ENCODE measurements at regions not wholly inside any gene's neighbourhood (a gene's known extent, or its start where the extent isn't known, plus 50 kb on each side); places are given as distances from the start of the nearest gene placed in this dataset.

- DNase-seq (ENCODE audit: low spot score): no peak
Observed at GRCh38 chr20:11813106-11813890, 104.4 kb upstream of the BTBD3 start.

DNA sequence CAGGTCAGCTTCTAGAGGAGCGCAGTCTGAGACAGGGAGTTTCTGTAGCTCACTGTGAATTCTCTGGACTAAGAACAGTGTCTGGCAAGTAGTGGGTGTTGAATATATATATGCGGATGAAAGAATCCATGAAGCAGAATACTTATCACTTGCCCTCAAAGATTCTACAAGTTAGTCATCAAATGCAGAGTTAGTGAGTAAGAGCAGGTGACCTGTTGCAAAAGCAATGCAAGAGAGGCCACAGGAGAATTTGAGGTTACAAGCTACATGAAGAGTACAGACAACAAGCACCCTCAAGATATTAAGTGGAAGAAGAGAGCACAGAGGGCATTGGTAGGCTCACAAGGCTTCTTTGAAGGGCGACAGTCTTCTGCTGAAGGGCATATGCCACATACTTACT lies 103.4 kb upstream of the BTBD3 start:
- DNase-seq (ENCODE audit: low spot score): no peak

GRCh38 chr20:11820838-11821237 lies 96.9 kb upstream of the BTBD3 start:
- no peak for DNase-seq (ENCODE audit: low spot score)

GRCh38 chr20:11822540-11822794 lies 95.2 kb upstream of the BTBD3 start:
- DNase-seq (ENCODE audit: low spot score): no peak

DNA sequence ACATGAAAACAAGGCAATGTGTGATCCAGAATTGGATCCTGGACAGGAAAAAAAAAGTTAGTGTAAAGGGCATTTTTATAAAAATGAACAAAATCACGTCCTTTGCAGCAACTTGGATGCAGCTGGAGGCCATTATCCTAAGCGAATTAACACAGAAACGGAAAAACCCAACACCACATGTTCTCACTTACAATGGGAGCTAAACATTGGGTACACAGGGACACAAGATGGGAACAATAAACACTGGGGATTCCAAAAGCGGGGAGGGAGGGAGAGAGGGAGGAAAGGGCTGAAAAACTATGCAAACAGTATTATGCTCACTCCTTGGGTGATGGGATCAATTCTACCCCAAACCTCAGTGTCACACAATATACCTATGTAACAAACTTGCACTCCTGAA lies 91.4 kb upstream of the BTBD3 start:
- DNase-seq (ENCODE audit: low spot score): no peak

DNA sequence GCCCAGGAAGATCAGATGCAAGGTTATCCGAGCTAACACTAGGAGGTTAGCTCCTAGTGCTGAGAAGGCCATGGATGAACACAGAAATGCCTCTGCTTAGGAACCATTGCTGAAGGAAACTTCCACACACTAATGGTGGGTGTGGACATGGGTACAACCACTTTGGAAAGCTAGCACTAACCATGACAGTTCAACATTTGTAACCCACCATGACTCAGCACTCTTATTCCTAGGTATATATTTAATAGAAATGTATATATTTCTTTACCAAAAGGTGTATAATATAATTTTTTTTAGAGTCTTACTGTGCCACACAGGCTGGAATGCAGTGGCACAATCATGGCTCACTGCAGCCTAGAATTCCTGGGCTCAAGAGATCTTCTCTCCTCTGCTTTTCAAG lies 85.3 kb upstream of the BTBD3 start:
- DNase-seq (ENCODE audit: low spot score): no peak

GRCh38 chr20:11832851-11833250 lies 84.8 kb upstream of the BTBD3 start:
- DNase-seq (ENCODE audit: low spot score): no peak

DNA sequence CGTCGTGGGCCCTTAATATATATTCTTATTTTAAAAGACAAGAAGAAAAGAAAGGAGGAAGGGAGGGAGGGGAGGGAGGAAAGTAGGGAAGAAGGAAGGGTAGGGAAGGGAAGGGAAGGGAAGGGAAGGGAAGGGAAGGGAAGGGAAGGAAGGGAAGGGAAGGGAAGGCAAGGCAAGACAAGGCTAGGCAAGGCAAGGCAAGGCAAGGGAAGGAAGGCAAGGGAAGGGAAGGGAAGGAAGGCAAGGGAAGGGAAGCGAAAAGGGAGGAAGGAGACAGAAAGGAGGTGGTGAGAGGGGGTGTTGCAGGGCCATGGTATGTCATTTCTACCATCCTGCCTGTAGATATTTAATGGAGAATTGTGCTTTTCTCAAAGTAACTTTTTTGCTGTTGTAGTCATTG lies 83.9 kb upstream of the BTBD3 start:
- no peak for DNase-seq (ENCODE audit: low spot score)

DNA sequence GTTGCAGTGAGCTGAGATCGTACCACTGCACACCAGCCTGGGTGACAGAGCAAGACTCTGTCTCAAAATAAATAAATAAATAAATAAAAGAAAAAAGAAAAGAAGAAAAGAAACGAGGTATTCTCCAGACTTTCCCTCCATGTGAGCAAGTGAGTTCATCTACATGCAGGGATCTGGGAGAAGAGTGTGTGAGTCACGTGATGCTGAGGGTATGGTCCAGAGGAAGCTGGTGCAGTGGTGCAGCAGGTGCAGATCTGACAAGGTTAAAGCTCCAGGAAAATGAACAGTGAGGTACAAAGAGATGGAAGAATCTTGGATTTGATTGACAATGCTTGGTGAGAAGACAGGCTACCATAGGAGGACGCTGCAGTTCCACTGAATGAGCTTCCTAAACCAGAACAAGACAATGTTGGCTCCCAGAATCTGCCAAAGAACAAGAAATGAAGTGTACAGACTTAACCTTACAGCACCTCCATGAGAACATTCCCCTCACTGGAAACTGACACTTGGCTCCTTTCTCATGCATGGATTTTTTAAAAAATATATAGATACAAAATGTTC lies 79.5 kb upstream of the BTBD3 start:
- DNase-seq (ENCODE audit: low spot score): no peak

GRCh38 chr20:11841972-11842461 lies 75.7 kb upstream of the BTBD3 start:
- DNase-seq (ENCODE audit: low spot score): no peak

DNA sequence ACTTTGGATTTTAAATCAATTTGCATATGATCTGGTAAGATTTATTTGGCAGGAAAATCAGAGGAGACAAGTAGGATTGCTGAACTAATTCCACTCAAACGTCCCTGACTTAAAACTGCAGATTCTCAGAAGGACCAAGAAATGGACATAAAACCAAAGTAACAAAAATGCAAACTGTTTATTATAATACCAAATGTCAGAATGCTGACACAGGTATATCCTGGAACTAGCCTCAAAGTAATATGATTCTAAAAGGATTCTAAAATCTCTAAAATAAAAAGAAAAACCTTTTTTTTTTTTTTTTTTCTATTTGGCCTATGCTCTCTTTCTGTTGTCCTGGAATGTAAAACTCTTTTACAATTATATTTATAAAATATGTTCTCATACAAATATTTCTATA lies 74.4 kb upstream of the BTBD3 start:
- no peak for DNase-seq (ENCODE audit: low spot score)

DNA sequence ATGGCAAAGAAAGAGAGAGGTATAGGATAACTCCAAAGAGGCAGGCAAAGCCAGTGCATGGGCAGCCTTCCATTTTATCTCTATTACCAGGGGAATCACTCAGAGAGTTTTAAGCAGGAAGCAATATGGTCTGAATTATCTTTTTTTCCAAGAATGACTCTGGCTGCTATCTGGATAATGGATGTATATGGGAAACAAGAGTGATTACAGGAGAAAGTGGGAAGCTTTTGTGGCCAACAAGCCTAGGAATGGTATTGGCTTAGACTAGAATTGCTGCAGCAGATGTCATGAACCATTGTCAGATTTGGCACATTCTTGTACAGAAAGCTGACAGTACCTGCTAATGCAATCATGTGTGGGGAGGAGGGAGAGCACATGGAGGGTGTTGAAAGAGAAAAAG lies 73.0 kb upstream of the BTBD3 start:
- DNase-seq (ENCODE audit: low spot score): no peak

DNA sequence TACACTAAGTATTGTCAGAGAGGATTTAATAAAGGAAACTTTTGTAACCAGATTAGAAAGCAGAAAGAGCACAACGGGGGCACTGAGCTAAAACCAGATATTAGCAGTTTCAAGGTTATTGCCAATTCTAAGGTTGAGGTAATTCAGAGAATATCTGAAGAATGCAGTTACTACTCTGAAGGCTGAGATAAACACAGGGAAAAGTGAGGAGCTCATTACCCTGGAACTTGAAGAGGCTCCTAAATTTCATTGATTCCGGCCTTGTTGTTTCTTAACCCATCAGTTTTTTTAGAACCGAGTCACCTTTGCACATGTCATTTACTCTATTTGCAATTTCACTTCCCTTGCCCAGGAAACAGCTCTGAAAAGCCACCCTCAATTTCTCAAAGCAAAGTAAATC lies 72.4 kb upstream of the BTBD3 start:
- no peak for DNase-seq (ENCODE audit: low spot score)

DNA sequence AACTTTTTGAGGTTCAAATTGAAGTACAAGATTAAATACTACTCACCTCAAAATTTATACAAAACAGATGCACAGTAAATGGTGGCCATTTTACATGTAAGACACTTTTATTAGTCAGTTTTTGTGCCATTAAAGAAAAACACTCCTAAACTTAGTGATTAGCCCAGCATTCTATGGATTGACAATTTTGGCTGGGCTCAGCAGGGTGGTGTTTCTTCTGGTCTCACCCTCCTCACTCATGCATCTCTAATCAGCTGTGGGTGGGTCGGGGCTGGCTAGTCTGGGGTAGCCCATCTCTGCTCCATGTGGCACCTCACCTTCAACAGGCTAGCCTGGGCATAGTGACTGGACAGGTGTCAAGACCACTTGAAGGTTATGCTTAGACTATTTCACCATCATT lies 71.6 kb upstream of the BTBD3 start:
- no peak for DNase-seq (ENCODE audit: low spot score)

- DNase-seq (ENCODE audit: low spot score): no peak
Observed at GRCh38 chr20:11847827-11848226, 69.9 kb upstream of the BTBD3 start.

DNA sequence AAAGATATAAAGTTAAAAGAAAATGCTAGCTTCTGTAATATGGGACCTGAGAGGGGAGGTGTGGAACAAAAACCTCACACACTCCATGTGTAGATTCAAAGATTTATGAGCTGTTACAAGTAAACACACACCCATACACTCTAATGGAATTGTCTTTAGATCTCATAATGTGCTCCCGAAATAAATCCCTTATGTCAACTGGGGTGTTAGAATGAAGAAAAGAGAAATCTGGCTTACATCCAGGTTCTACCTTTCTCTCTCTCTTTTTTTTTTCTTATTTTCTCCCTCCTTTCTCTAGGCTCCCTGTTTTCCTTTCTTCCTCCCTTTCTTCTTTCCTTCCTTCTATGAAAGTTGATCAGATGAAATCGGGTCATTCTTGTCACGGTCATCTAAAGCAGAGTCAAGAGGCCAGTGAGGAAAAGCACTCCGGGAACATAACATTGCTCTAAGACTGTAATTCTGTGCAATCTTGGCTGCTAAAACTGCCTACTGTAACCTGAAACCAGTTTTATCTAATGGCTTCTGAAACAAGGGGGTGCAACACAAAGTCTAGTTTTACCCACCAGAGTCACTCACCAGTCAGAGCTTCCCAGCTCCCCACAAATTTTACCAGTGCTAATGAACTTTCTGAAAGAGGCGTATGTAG lies 68.3 kb upstream of the BTBD3 start:
- no peak for DNase-seq (ENCODE audit: low spot score)

- no peak for DNase-seq (ENCODE audit: low spot score)
Observed at GRCh38 chr20:11849976-11850670, 67.6 kb upstream of the BTBD3 start.

GRCh38 chr20:11850901-11851300 lies 66.8 kb upstream of the BTBD3 start:
- DNase-seq (ENCODE audit: low spot score): no peak

DNA sequence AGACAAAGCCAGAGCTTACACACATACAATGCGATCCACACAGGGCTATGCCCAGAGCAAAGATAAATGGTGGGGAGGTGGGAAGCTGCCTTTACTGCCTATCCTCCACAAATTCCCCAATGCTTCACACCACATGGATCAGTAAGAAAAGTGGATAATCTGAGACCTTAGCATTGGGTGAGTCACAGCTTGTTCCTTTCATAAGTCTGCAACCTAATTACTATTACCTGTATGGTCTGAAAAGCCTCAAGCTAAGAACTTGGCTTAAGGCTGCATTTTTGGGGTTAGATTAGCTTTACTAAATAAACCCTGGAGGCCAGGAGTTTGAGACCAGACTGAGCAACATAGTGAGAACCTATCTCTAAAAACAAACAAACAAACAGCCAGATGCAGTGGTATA lies 66.0 kb upstream of the BTBD3 start:
- no peak for DNase-seq (ENCODE audit: low spot score)

- no peak for DNase-seq (ENCODE audit: low spot score)
Observed at GRCh38 chr20:11852189-11852588, 65.5 kb upstream of the BTBD3 start.

DNA sequence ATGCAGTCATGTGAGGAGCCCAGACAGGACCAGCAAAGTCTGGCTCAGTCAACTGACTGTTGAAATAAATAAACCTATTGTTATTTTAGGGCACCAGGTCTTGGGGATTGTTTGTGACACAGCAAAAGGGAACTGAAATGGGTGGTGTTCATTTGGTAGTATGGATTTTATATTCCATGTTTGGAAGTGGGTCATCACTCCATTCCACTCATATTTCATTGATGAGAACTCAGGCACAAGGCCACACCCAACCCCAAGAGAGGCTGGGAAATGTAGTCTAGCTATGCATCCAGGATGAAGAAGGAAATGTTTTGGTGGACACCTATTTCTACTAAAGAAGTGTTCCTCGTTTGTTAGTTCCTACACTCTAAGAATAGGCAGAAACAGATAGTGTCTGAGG lies 64.9 kb upstream of the BTBD3 start:
- no peak for DNase-seq (ENCODE audit: low spot score)

- DNase-seq (ENCODE audit: low spot score): no peak
Observed at GRCh38 chr20:11853359-11853758, 64.3 kb upstream of the BTBD3 start.

DNA sequence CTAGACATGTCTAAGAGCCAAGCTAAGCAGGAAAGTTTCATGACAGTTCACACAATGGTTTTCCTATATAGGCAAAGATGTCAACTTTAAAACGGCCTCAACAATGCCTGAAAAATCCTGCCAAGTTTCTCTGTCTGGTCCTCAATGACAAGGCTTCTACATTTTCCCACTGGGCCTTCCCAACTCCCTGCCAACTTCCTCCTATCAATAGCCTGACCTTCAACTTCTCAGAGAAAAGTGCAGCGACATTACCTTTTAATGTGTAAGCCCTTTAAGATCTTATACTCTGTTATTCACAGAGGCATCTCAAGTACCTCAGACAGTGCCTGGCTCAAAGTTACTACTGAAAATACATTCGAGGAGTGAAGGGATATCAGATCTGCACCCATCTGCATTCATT lies 56.2 kb upstream of the BTBD3 start:
- DNase-seq (ENCODE audit: low spot score): no peak
